ENCODE measurements at regions not wholly inside any gene's neighbourhood (a gene's known extent, or its start where the extent isn't known, plus 50 kb on each side); places are given as distances from the start of the nearest gene placed in this dataset.
A peak's percentile ranks its signal among the peaks of the same experiment; 100 is the strongest.

DNA sequence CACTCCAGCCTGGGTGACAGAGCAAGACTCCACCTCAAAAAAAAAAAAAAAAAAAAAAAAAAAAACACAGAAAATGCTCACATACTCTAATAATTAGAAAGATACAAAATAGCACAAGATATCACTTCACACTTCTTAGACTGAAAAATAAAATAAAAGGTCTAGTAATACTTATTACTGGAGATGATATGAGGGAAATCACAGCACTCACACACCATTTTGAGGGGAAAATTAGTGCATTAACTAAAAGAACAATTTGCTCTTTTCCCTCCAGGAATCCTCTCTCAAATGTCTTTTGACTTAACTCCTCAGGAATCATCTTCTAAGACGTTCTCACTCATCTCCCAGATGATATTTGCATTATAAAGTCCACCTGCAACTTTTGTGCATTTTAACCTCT lies 697.9 kb upstream of the SOX9 start:
- no peak for TF ChIP-seq ZBTB7A (IDR thresholded peaks at IDR 0.05; ENCODE audit: low read depth)

DNA sequence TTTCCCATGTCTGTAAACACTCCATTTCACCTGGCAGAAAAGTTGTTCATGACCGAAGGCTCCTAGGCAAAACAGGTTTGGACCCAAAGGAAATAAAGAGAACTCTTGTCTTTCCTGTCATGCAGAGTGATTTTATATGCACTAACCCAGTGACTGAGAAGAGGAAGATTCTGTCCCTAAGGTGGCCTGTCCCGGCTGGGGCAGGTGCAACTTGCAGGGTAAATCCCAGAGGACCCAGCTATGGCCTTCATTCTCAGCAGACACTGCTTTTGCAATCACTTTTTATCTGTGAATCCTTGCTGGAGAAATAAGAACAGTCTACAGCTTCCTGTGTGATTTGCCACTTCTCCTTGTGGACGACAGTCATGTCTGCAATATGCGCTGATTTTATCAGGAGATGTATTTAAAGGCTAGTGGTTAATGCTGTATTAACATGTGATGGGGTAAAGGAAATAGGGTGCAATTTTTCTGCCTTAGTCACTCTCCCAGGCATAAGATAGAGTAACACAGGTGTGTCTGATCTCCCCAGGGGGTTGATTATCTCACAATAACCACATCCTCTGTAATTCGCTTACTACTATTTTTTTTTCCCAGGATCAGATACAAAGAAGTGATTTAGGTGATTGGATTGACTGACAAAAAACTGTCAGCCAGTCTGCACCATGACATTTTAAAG lies 696.8 kb upstream of the SOX9 start:
- TF ChIP-seq TEAD4 (IDR thresholded peaks at IDR 0.05) = peak; percentile 80; the same call in 1 of the 2 replicates
- TF ChIP-seq FOXM1 (IDR thresholded peaks at IDR 0.05; ENCODE audit: borderline replicate concordance, low read depth) = peak; percentile 92
- no peak for TF ChIP-seq USF1 (IDR thresholded peaks at IDR 0.05)
- 0 out of 2 replicates have a peak, but pooled peaks have one; percentile 5 for TF ChIP-seq CEBPB (IDR thresholded peaks at IDR 0.05)
- no peak for TF ChIP-seq MAX (IDR thresholded peaks at IDR 0.05)
- TF ChIP-seq YY1 (IDR thresholded peaks at IDR 0.05; ENCODE audit: low read depth) = no peak
- TF ChIP-seq CREB1 (IDR thresholded peaks at IDR 0.05; ENCODE audit: low read depth) = no peak
- TF ChIP-seq EP300 (IDR thresholded peaks at IDR 0.05; ENCODE audit: borderline replicate concordance) = peak; percentile 94
- peak; percentile 94 for TF ChIP-seq TCF12 (IDR thresholded peaks at IDR 0.05; ENCODE audit: low read depth)
- TF ChIP-seq NFIC (IDR thresholded peaks at IDR 0.05) = peak; percentile 46; the same call in 1 of the 2 replicates
- no peak for TF ChIP-seq EGR1 (IDR thresholded peaks at IDR 0.05)
- no peak for TF ChIP-seq ZBTB7A (IDR thresholded peaks at IDR 0.05; ENCODE audit: low read depth)
- no peak for TF ChIP-seq TAF1 (IDR thresholded peaks at IDR 0.05; ENCODE audit: low read depth)

GRCh38 chr17:71427801-71428200 lies 693.0 kb upstream of the SOX9 start:
- TF ChIP-seq ZBTB7A (IDR thresholded peaks at IDR 0.05; ENCODE audit: low read depth) (no peak), RAD21 (IDR thresholded peaks at IDR 0.05; ENCODE audit: low read depth) (no peak), USF1 (IDR thresholded peaks at IDR 0.05) (no peak), TAF1 (IDR thresholded peaks at IDR 0.05; ENCODE audit: low read depth) (no peak), NFIC (IDR thresholded peaks at IDR 0.05) (no peak), TCF12 (IDR thresholded peaks at IDR 0.05; ENCODE audit: low read depth) (no peak), CREB1 (IDR thresholded peaks at IDR 0.05; ENCODE audit: low read depth) (no peak), EP300 (IDR thresholded peaks at IDR 0.05; ENCODE audit: borderline replicate concordance) (no peak), FOXM1 (IDR thresholded peaks at IDR 0.05; ENCODE audit: borderline replicate concordance, low read depth) (no peak), CEBPB (IDR thresholded peaks at IDR 0.05) (no peak), YY1 (IDR thresholded peaks at IDR 0.05; ENCODE audit: low read depth) (no peak), MAX (IDR thresholded peaks at IDR 0.05) (no peak), EGR1 (IDR thresholded peaks at IDR 0.05) (no peak), TEAD4 (IDR thresholded peaks at IDR 0.05) (no peak)
- TF ChIP-seq, protein P1, sequence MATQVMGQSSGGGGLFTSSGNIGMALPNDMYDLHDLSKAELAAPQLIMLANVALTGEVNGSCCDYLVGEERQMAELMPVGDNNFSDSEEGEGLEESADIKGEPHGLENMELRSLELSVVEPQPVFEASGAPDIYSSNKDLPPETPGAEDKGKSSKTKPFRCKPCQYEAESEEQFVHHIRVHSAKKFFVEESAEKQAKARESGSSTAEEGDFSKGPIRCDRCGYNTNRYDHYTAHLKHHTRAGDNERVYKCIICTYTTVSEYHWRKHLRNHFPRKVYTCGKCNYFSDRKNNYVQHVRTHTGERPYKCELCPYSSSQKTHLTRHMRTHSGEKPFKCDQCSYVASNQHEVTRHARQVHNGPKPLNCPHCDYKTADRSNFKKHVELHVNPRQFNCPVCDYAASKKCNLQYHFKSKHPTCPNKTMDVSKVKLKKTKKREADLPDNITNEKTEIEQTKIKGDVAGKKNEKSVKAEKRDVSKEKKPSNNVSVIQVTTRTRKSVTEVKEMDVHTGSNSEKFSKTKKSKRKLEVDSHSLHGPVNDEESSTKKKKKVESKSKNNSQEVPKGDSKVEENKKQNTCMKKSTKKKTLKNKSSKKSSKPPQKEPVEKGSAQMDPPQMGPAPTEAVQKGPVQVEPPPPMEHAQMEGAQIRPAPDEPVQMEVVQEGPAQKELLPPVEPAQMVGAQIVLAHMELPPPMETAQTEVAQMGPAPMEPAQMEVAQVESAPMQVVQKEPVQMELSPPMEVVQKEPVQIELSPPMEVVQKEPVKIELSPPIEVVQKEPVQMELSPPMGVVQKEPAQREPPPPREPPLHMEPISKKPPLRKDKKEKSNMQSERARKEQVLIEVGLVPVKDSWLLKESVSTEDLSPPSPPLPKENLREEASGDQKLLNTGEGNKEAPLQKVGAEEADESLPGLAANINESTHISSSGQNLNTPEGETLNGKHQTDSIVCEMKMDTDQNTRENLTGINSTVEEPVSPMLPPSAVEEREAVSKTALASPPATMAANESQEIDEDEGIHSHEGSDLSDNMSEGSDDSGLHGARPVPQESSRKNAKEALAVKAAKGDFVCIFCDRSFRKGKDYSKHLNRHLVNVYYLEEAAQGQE (IDR thresholded peaks at IDR 0.05; ENCODE audit: low read depth) = no peak

GRCh38 chr17:71428897-71429296 lies 691.9 kb upstream of the SOX9 start:
- TF ChIP-seq NFIC (IDR thresholded peaks at IDR 0.05) = no peak
- no peak for TF ChIP-seq CREB1 (IDR thresholded peaks at IDR 0.05; ENCODE audit: low read depth)
- no peak for TF ChIP-seq EGR1 (IDR thresholded peaks at IDR 0.05)

- TF ChIP-seq TCF12 (IDR thresholded peaks at IDR 0.05; ENCODE audit: low read depth) (no peak), ZBTB7A (IDR thresholded peaks at IDR 0.05; ENCODE audit: low read depth) (no peak), RAD21 (IDR thresholded peaks at IDR 0.05; ENCODE audit: low read depth) (no peak), USF1 (IDR thresholded peaks at IDR 0.05) (no peak)
Measured at GRCh38 chr17:71430281-71430680, 690.5 kb upstream of the SOX9 start.

DNA sequence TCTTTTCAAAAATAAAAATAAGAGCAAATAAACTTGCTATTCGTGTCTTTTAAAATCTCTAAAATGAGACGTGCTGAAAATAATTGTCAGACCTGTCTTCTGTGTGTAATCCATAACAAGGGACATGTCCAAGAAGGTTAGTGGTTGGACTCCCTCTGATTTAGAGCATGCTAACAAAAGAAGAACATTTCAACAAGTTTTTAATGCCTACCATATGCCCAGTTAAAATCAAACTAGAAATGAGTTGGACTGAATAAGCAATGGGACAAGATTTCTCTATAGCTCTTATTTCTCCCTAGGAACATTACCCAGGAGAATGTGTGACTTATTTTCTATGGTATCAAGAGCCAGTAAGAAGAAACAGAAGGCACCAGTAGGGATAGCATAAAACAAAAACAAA lies 689.7 kb upstream of the SOX9 start:
- TF ChIP-seq TCF12 (IDR thresholded peaks at IDR 0.05; ENCODE audit: low read depth) (no peak), MAX (IDR thresholded peaks at IDR 0.05) (no peak), FOXM1 (IDR thresholded peaks at IDR 0.05; ENCODE audit: borderline replicate concordance, low read depth) (no peak), EP300 (IDR thresholded peaks at IDR 0.05; ENCODE audit: borderline replicate concordance) (no peak), ZBTB7A (IDR thresholded peaks at IDR 0.05; ENCODE audit: low read depth) (no peak), TAF1 (IDR thresholded peaks at IDR 0.05; ENCODE audit: low read depth) (no peak), YY1 (IDR thresholded peaks at IDR 0.05; ENCODE audit: low read depth) (no peak), CREB1 (IDR thresholded peaks at IDR 0.05; ENCODE audit: low read depth) (no peak)
- TF ChIP-seq, protein P1 (IDR thresholded peaks at IDR 0.05; ENCODE audit: low read depth) = no peak
